ENCODE measurements at regions not wholly inside any gene's neighbourhood (a gene's known extent, or its start where the extent isn't known, plus 50 kb on each side); places are given as distances from the start of the nearest gene placed in this dataset.

DNA sequence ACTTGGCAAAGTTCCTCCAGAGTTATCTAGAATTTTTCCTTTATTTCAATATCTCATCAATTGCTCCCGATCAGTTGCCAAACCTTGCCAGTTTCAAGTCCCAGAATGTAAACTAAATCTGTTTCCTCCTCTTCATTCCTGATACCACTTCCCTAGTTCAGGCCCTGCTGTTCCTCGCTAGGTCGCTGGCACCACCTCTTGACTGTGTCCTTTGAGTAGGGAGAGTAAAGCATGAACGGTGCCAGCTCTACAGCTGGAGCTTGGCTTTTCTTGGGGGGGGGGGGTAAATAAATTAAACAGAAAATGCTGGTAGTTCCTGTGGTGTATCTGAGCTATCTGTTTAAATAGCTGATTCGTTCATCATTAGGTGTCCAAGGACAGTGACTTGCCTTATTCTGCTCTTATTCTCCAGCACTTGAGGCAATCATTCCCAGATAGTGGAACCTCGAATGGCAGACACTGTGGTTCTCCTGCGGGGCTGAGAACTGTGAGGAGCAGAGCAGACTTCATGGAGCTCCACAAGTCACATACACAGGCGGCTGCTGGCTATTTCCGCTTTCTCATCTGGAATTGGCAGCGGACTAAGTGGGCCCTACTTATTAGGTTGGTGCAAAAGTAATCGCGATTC is 168.3 kb upstream of the FAT1 start:
- Histone ChIP-seq H3K27me3 (ENCODE audit: control insufficient read depth in 2 of 2, insufficient read depth in 2 of 2, low read length in 2 of 2) (no peaks in the 10 kb centered on the region), H3K4me1 (ENCODE audit: control insufficient read depth in 1 of 2, insufficient read depth in 2 of 2, low read length in 2 of 2) (no peaks in the 10 kb centered on the region), H3K36me3 (replicated peaks in 1 of 2; ENCODE audit: control insufficient read depth in 1 of 2, insufficient read depth in 2 of 2, low read length in 2 of 2) (no peaks in the 10 kb centered on the region), H3K9ac (ENCODE audit: insufficient read depth, low read length, poor library complexity, severe bottlenecking) (no peak overlapping the region), H4K20me1 (ENCODE audit: insufficient read depth, low read length) (no peaks in the 10 kb centered on the region), H3K4me3 (replicated peaks in 1 of 3; ENCODE audit: low read depth in 2 of 3, low read length in 3 of 3) (no peak overlapping the region), H3K4me2 (replicated peaks; ENCODE audit: extremely low read depth, low read length, poor library complexity, severe bottlenecking) (no peak overlapping the region), H3K27ac (ENCODE audit: low read depth in 1 of 2, low read length in 2 of 2) (no peak overlapping the region), H2AFZ (ENCODE audit: insufficient read depth, low read depth, low read length, poor library complexity, severe bottlenecking) (no peak overlapping the region), H3K9me3 (replicated peaks in 1 of 2; ENCODE audit: control insufficient read depth in 1 of 2, insufficient read depth in 1 of 2, low read length in 2 of 2) (peaks cover 22 to 55% of the 10 kb centered on the region in 2 donors), H3K79me2 (ENCODE audit: insufficient read depth, low read length) (no peaks in the 10 kb centered on the region)
- no peak overlapping the region for H3K27ac Mint-ChIP-seq
- intact Hi-C loops (cut with micrococcal nuclease), result no loop called here
- peaks cover 9 to 40% (median 23%) of the 10 kb centered on the region in 7 donors for H3K9me3 Mint-ChIP-seq
- H3K27me3 Mint-ChIP-seq (ENCODE audit: low read depth in 3 of 3), result peaks cover 0 to 1% (median 1%) of the 10 kb centered on the region in 3 donors
- H3K4me1 Mint-ChIP-seq, result no peaks in the 10 kb centered on the region
- H3K4me3 Mint-ChIP-seq, result no peak overlapping the region
- WGBS (ENCODE audit: insufficient coverage), result 71% methylated on average over 5 of the region's 12 CpGs
- no peaks in the 10 kb centered on the region for H3K36me3 Mint-ChIP-seq
- DNase-seq, result no peak
- TF ChIP-seq, protein P1, sequence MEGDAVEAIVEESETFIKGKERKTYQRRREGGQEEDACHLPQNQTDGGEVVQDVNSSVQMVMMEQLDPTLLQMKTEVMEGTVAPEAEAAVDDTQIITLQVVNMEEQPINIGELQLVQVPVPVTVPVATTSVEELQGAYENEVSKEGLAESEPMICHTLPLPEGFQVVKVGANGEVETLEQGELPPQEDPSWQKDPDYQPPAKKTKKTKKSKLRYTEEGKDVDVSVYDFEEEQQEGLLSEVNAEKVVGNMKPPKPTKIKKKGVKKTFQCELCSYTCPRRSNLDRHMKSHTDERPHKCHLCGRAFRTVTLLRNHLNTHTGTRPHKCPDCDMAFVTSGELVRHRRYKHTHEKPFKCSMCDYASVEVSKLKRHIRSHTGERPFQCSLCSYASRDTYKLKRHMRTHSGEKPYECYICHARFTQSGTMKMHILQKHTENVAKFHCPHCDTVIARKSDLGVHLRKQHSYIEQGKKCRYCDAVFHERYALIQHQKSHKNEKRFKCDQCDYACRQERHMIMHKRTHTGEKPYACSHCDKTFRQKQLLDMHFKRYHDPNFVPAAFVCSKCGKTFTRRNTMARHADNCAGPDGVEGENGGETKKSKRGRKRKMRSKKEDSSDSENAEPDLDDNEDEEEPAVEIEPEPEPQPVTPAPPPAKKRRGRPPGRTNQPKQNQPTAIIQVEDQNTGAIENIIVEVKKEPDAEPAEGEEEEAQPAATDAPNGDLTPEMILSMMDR (IDR thresholded peaks at IDR 0.05), result no peak

DNA sequence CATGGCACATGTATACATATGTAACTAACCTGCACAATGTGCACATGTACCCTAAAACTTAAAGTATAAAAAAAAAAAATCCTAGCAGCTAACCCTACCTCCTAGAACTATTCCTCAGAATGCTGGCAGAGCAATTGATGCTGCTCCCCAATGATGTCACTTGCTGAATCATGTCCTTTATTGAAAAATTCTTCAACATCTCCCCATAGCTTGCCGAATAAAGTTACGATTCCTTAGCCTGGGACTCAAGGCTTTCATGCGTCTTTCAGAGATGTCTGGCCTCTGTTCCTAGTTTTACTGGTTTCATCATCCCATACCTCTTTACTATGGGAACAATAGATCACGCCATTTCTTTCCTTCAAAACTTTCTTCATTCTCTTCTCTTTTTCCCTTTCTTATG is 174.7 kb upstream of the FAT1 start:
- H3K36me3 Mint-ChIP-seq, result no peaks in the 10 kb centered on the region
- H3K27me3 ChIP-seq (ENCODE audit: control insufficient read depth in 2 of 2, insufficient read depth in 2 of 2, low read length in 2 of 2), result no peaks in the 10 kb centered on the region
- H4K20me1 ChIP-seq (ENCODE audit: insufficient read depth, low read length), result no peaks in the 10 kb centered on the region
- no peak overlapping the region for H3K9ac ChIP-seq (ENCODE audit: insufficient read depth, low read length, poor library complexity, severe bottlenecking)
- intact Hi-C loops (cut with micrococcal nuclease), result no loop called here
- no peak for DNase-seq
- H3K27ac Mint-ChIP-seq, result no peak overlapping the region
- H3K9me3 Mint-ChIP-seq, result peaks cover 5 to 17% (median 12%) of the 10 kb centered on the region in 7 donors
- H3K4me1 Mint-ChIP-seq, result no peaks in the 10 kb centered on the region
- TF ChIP-seq, protein P1 (IDR thresholded peaks at IDR 0.05), result no peak
- no peak overlapping the region for H3K4me3 ChIP-seq (replicated peaks in 1 of 3; ENCODE audit: low read depth in 2 of 3, low read length in 3 of 3)
- H3K9me3 ChIP-seq (replicated peaks in 1 of 2; ENCODE audit: control insufficient read depth in 1 of 2, insufficient read depth in 1 of 2, low read length in 2 of 2), result peaks cover 15 to 24% of the 10 kb centered on the region in 2 donors
- 89% methylated on average over 3 of the region's 4 CpGs for WGBS (ENCODE audit: insufficient coverage)
- H3K27ac ChIP-seq (ENCODE audit: low read depth in 1 of 2, low read length in 2 of 2), result no peak overlapping the region
- H3K4me2 ChIP-seq (replicated peaks; ENCODE audit: extremely low read depth, low read length, poor library complexity, severe bottlenecking), result no peak overlapping the region
- no peak overlapping the region for H2AFZ ChIP-seq (ENCODE audit: insufficient read depth, low read depth, low read length, poor library complexity, severe bottlenecking)
- H3K27me3 Mint-ChIP-seq (ENCODE audit: low read depth in 3 of 3), result no peaks in the 10 kb centered on the region
- H3K4me3 Mint-ChIP-seq, result no peak overlapping the region
- no peaks in the 10 kb centered on the region for H3K36me3 ChIP-seq (replicated peaks in 1 of 2; ENCODE audit: control insufficient read depth in 1 of 2, insufficient read depth in 2 of 2, low read length in 2 of 2)
- H3K79me2 ChIP-seq (ENCODE audit: insufficient read depth, low read length), result no peaks in the 10 kb centered on the region
- no peaks in the 10 kb centered on the region for H3K4me1 ChIP-seq (ENCODE audit: control insufficient read depth in 1 of 2, insufficient read depth in 2 of 2, low read length in 2 of 2)
